Natural killer cell treated with Interleukin-12 subunit alpha and Interleukin-12 subunit beta and Interleukin-15 and Interleukin-18, amount 100 ng/mL, for 72 hours (primary cell): ENCODE measurements at regions not wholly inside any gene's neighbourhood (a gene's known extent, or its start where the extent isn't known, plus 50 kb on each side); places are given as distances from the start of the nearest gene placed in this dataset.

Source experiments
- ATAC-seq, 2 donors: fragments of 150-1000 bp; cut with Tn5 transposase in 1 of 2; sonication (Bioruptor Pico), chemical (Tn5 transposase) in 1 of 2; 2 replicates each; pipeline ENCODE4 v1.10.0; 2021
- DNase-seq: peaks from one replicate; pipeline ENCODE4 v3.0.0; 2022; ENCODE audit warnings: low spot score
- H3K27ac Mint-ChIP-seq, 2 donors: 1 replicate in 1 of 2; 2 replicates in 1 of 2; pipeline ENCODE4 v1.8.0; 2022; ENCODE audit warnings: mixed read lengths in 2 of 2, mild to moderate bottlenecking in 1 of 2, moderate library complexity in 1 of 2
- H3K27me3 Mint-ChIP-seq, 2 donors: 1 replicate in 1 of 2; 2 replicates in 1 of 2; pipeline ENCODE4 v1.8.0; 2022; ENCODE audit warnings: mixed read lengths in 2 of 2
- H3K36me3 Mint-ChIP-seq: one replicate; pipeline ENCODE4 v1.8.0; 2022; ENCODE audit warnings: mixed read lengths
- H3K4me1 Mint-ChIP-seq, 2 donors: 1 replicate in 1 of 2; 2 replicates in 1 of 2; pipeline ENCODE4 v1.8.0; 2022; ENCODE audit warnings: low read depth in 2 of 2, mixed read lengths in 2 of 2, mild to moderate bottlenecking in 1 of 2
- H3K4me3 Mint-ChIP-seq: one replicate; pipeline ENCODE4 v1.8.0; 2022; ENCODE audit warnings: mixed read lengths
- H3K9me3 Mint-ChIP-seq: 2 replicates; pipeline ENCODE4 v1.8.0; 2022; ENCODE audit warnings: mixed read lengths

- H3K27me3 Mint-ChIP-seq = peaks cover 0 to 6% of the 10 kb centered on the region in 2 donors
- DNase-seq (no peak), ATAC-seq (no peak)
- no peak overlapping the region for H3K4me3 Mint-ChIP-seq
- H3K36me3 Mint-ChIP-seq = no peaks in the 10 kb centered on the region
- H3K4me1 Mint-ChIP-seq = peaks cover 6% of the 10 kb centered on the region in 2 donors
- H3K27ac Mint-ChIP-seq = no peak overlapping the region
- no peaks in the 10 kb centered on the region for H3K9me3 Mint-ChIP-seq
These were observed 218.1 kb upstream of the WWC1 start for GRCh38 chr5:168073311-168073710.

GRCh38 chr5:168073991-168074800 is 217.2 kb upstream of the WWC1 start:
- Mint-ChIP-seq H3K27ac (no peak overlapping the region), H3K36me3 (no peaks in the 10 kb centered on the region), H3K27me3 (peaks cover 0 to 6% of the 10 kb centered on the region in 2 donors), H3K9me3 (no peaks in the 10 kb centered on the region), H3K4me3 (no peak overlapping the region), H3K4me1 (peaks cover 6% of the 10 kb centered on the region in 2 donors)
- DNase-seq (no peak), ATAC-seq (peak; percentile 38 to 63)

- no peak overlapping the region for H3K27ac Mint-ChIP-seq
- H3K4me1 Mint-ChIP-seq = peaks cover 6% of the 10 kb centered on the region in 2 donors
- peaks cover 3 to 6% of the 10 kb centered on the region in 2 donors for H3K27me3 Mint-ChIP-seq
- ATAC-seq (no peak), DNase-seq (no peak)
- no peaks in the 10 kb centered on the region for H3K36me3 Mint-ChIP-seq
- H3K4me3 Mint-ChIP-seq = no peak overlapping the region
- H3K9me3 Mint-ChIP-seq = no peaks in the 10 kb centered on the region
These were observed 216.1 kb upstream of the WWC1 start for GRCh38 chr5:168075387-168075786.

- peaks cover 6% of the 10 kb centered on the region in 2 donors for H3K4me1 Mint-ChIP-seq
- H3K27me3 Mint-ChIP-seq = peaks cover 3 to 9% of the 10 kb centered on the region in 2 donors
- no peaks in the 10 kb centered on the region for H3K36me3 Mint-ChIP-seq
- DNase-seq = no peak
- no peaks in the 10 kb centered on the region for H3K9me3 Mint-ChIP-seq
- ATAC-seq = peak in 1 of 2 donors; percentile 33
- no peak overlapping the region for H3K4me3 Mint-ChIP-seq
- H3K27ac Mint-ChIP-seq = no peak overlapping the region
These were observed 214.9 kb upstream of the WWC1 start for GRCh38 chr5:168076561-168076991.

- no peak overlapping the region for H3K4me3 Mint-ChIP-seq
- peaks cover 10 to 11% of the 10 kb centered on the region in 2 donors for H3K27me3 Mint-ChIP-seq
- DNase-seq (no peak), ATAC-seq (no peak)
- no peaks in the 10 kb centered on the region for H3K4me1 Mint-ChIP-seq
- peaks cover 3% of the 10 kb centered on the region for H3K9me3 Mint-ChIP-seq
- no peak overlapping the region for H3K27ac Mint-ChIP-seq
- H3K36me3 Mint-ChIP-seq = no peaks in the 10 kb centered on the region
These were observed 206.0 kb upstream of the WWC1 start for GRCh38 chr5:168085261-168086031.

- H3K27ac Mint-ChIP-seq = no peak overlapping the region
- H3K4me3 Mint-ChIP-seq = no peak overlapping the region
- ATAC-seq (peak in 1 of 2 donors; percentile 36), DNase-seq (no peak)
- H3K36me3 Mint-ChIP-seq = no peaks in the 10 kb centered on the region
- H3K4me1 Mint-ChIP-seq = no peaks in the 10 kb centered on the region
- peaks cover 3% of the 10 kb centered on the region for H3K9me3 Mint-ChIP-seq
- peaks cover 8 to 11% of the 10 kb centered on the region in 2 donors for H3K27me3 Mint-ChIP-seq
These were observed 205.3 kb upstream of the WWC1 start for GRCh38 chr5:168086104-168086610.

- peaks cover 3% of the 10 kb centered on the region for H3K9me3 Mint-ChIP-seq
- H3K4me3 Mint-ChIP-seq = no peak overlapping the region
- DNase-seq = no peak
- H3K36me3 Mint-ChIP-seq = no peaks in the 10 kb centered on the region
- no peaks in the 10 kb centered on the region for H3K4me1 Mint-ChIP-seq
- ATAC-seq = no peak
- no peak overlapping the region for H3K27ac Mint-ChIP-seq
- H3K27me3 Mint-ChIP-seq = peaks cover 8 to 11% of the 10 kb centered on the region in 2 donors
These were observed 204.7 kb upstream of the WWC1 start for GRCh38 chr5:168086746-168087145.

- DNase-seq = no peak
These were observed 202.9 kb upstream of the WWC1 start for GRCh38 chr5:168088410-168089173.

GRCh38 chr5:168089201-168089887 is 202.1 kb upstream of the WWC1 start:
- Mint-ChIP-seq H3K27me3 (peaks cover 7 to 8% of the 10 kb centered on the region in 2 donors), H3K27ac (no peak overlapping the region), H3K36me3 (no peaks in the 10 kb centered on the region), H3K4me3 (no peak overlapping the region), H3K9me3 (no peaks in the 10 kb centered on the region), H3K4me1 (no peaks in the 10 kb centered on the region)
- DNase-seq (no peak), ATAC-seq (no peak)

More at GRCh38 chr5:168088410-168089173, 202.9 kb upstream of the WWC1 start:
- H3K36me3 Mint-ChIP-seq = no peaks in the 10 kb centered on the region
- no peak for ATAC-seq
- peaks cover 8% of the 10 kb centered on the region in 2 donors for H3K27me3 Mint-ChIP-seq
- no peak overlapping the region for H3K27ac Mint-ChIP-seq
- H3K4me1 Mint-ChIP-seq = no peaks in the 10 kb centered on the region
- H3K9me3 Mint-ChIP-seq = no peaks in the 10 kb centered on the region
- no peak overlapping the region for H3K4me3 Mint-ChIP-seq

GRCh38 chr5:168092209-168093185 is 198.9 kb upstream of the WWC1 start:
- ATAC-seq = no peak

GRCh38 chr5:168093200-168093910 is 198.1 kb upstream of the WWC1 start:
- peaks cover 6 to 15% of the 10 kb centered on the region in 2 donors for H3K27me3 Mint-ChIP-seq
- DNase-seq (no peak), ATAC-seq (no peak)
- H3K36me3 Mint-ChIP-seq = no peaks in the 10 kb centered on the region
- no peaks in the 10 kb centered on the region for H3K9me3 Mint-ChIP-seq
- H3K4me1 Mint-ChIP-seq = no peaks in the 10 kb centered on the region
- no peak overlapping the region for H3K27ac Mint-ChIP-seq
- no peak overlapping the region for H3K4me3 Mint-ChIP-seq

More at GRCh38 chr5:168092209-168093185, 198.9 kb upstream of the WWC1 start:
- Mint-ChIP-seq H3K4me3 (no peak overlapping the region), H3K36me3 (no peaks in the 10 kb centered on the region), H3K27ac (no peak overlapping the region), H3K9me3 (no peaks in the 10 kb centered on the region), H3K27me3 (peaks cover 3 to 15% of the 10 kb centered on the region in 2 donors), H3K4me1 (no peaks in the 10 kb centered on the region)
- no peak for DNase-seq

GRCh38 chr5:168096525-168096924 is 194.9 kb upstream of the WWC1 start:
- peaks cover 3 to 7% of the 10 kb centered on the region in 2 donors for H3K27me3 Mint-ChIP-seq

More at GRCh38 chr5:168096525-168096924, 194.9 kb upstream of the WWC1 start:
- Mint-ChIP-seq H3K36me3 (no peaks in the 10 kb centered on the region), H3K27ac (no peak overlapping the region), H3K4me3 (no peak overlapping the region), H3K4me1 (no peaks in the 10 kb centered on the region), H3K9me3 (no peaks in the 10 kb centered on the region)
- DNase-seq (no peak), ATAC-seq (no peak)
